Keratinocyte (primary cell): ENCODE measurements at regions not wholly inside any gene's neighbourhood (a gene's known extent, or its start where the extent isn't known, plus 50 kb on each side); places are given as distances from the start of the nearest gene placed in this dataset.
"Not testable (repeated sequence)": the region's sequence is repeated elsewhere in the genome, so short reads cannot be mapped to it uniquely, and the experiment has no call there.

Source experiments
- DNase-seq: peaks from one replicate; pipeline ENCODE4 v3.0.0-alpha.2; 2011; ENCODE audit warnings: low read depth, missing footprints, low spot score
- FAIRE-seq: peaks from 2 replicates; lab custom pipeline; 2011; peaks lifted over from hg19 to GRCh38; lab: Jason Lieb, UNC
- H2AFZ ChIP-seq: 2 replicates; pipeline ENCODE4 v1.6.0; 2012; ENCODE audit warnings: low read length, control low read depth, inconsistent platforms; ENCODE audit not compliant: control insufficient read depth
- H3K27ac ChIP-seq: 2 replicates; pipeline ENCODE4 v1.5.1; 2011; ENCODE audit warnings: low read length; ENCODE audit not compliant: control insufficient read depth, insufficient read depth
- H3K27me3 ChIP-seq: 3 replicates; pipeline ENCODE4 v1.6.0; 2011; ENCODE audit warnings: low read length; ENCODE audit not compliant: control insufficient read depth, insufficient read depth; ENCODE audit errors: extremely low read depth
- H3K36me3 ChIP-seq, 2 experiments: 2 replicates in 1 of 2; 3 replicates in 1 of 2; pipeline ENCODE4 v1.5.1; 2011; ENCODE audit warnings: low read length in 2 of 2, mild to moderate bottlenecking in 1 of 2; ENCODE audit not compliant: control insufficient read depth in 2 of 2, insufficient read depth in 2 of 2; ENCODE audit errors: extremely low read depth in 1 of 2
- H3K4me1 ChIP-seq: 3 replicates; pipeline ENCODE4 v1.5.1; 2011; ENCODE audit warnings: low read length; ENCODE audit not compliant: control insufficient read depth, insufficient read depth; ENCODE audit errors: extremely low read depth
- H3K4me2 ChIP-seq: 3 replicates; pipeline ENCODE4 v1.6.0; 2011; ENCODE audit warnings: low read depth, low read length; ENCODE audit not compliant: control insufficient read depth, insufficient read depth; ENCODE audit errors: extremely low read depth
- H3K4me3 ChIP-seq, 3 experiments: fragments of 200-600 bp in 1 of 3; sonication (generic) in 1 of 3; 2 replicates in 2 of 3; 3 replicates in 1 of 3; pipeline ENCODE4 v1.5.1; 2011 to 2016; ENCODE audit warnings: low read length in 3 of 3, mild to moderate bottlenecking in 3 of 3, control low read depth in 2 of 3, inconsistent platforms in 1 of 3, low read depth in 1 of 3, mixed read lengths in 1 of 3, mixed run types in 1 of 3, moderate library complexity in 1 of 3; ENCODE audit not compliant: control insufficient read depth in 2 of 3, insufficient read depth in 2 of 3; ENCODE audit errors: extremely low read depth in 1 of 3
- H3K79me2 ChIP-seq: 2 replicates; pipeline ENCODE4 v1.6.0; 2012; ENCODE audit warnings: low read length; ENCODE audit not compliant: control insufficient read depth, insufficient read depth
- H3K9ac ChIP-seq: 3 replicates; pipeline ENCODE4 v1.6.0; 2011; ENCODE audit warnings: low read length; ENCODE audit not compliant: control insufficient read depth, insufficient read depth; ENCODE audit errors: extremely low read depth
- H3K9me1 ChIP-seq: 3 replicates; pipeline ENCODE4 v1.6.0; 2011; ENCODE audit warnings: low read length; ENCODE audit not compliant: control insufficient read depth, insufficient read depth; ENCODE audit errors: extremely low read depth
- H3K9me3 ChIP-seq: 2 replicates; pipeline ENCODE4 v1.5.1; 2012; ENCODE audit warnings: low read depth, low read length; ENCODE audit not compliant: control insufficient read depth
- H4K20me1 ChIP-seq: 3 replicates; pipeline ENCODE4 v1.6.0; 2011; ENCODE audit warnings: low read length; ENCODE audit not compliant: control insufficient read depth, insufficient read depth; ENCODE audit errors: extremely low read depth
- EZH2 ChIP-seq: IDR thresholded peaks from one replicate; pipeline ENCODE4 v1.6.1; 2012; ENCODE audit warnings: inconsistent platforms, mild to moderate bottlenecking, low read length, moderate library complexity
- dilution Hi-C: fragments of 300-500 bp; cut with MboI; formaldehyde crosslinking; loops from one replicate; pipeline ENCODE4 v1.7.0; 2020; ENCODE audit warnings: low sequenced_read_pairs; ENCODE audit not compliant: extremely low pct_ligation_motif_present
- TF ChIP-seq, protein P1 (sequence below), 3 experiments: IDR thresholded peaks in 1 of 3; conservative IDR thresholded peaks in 1 of 3; optimal IDR thresholded peaks in 1 of 3; 2 replicates in 2 of 3; 3 replicates in 1 of 3; pipeline versions ENCODE3 to v1.5.1; 2011; ENCODE audit warnings: low read length in 3 of 3, mild to moderate bottlenecking in 3 of 3, moderate library complexity in 2 of 3, control low read depth in 1 of 3, inconsistent platforms in 1 of 3; ENCODE audit not compliant: insufficient read depth in 2 of 3; ENCODE audit errors: extremely low read depth in 1 of 3

DNA sequence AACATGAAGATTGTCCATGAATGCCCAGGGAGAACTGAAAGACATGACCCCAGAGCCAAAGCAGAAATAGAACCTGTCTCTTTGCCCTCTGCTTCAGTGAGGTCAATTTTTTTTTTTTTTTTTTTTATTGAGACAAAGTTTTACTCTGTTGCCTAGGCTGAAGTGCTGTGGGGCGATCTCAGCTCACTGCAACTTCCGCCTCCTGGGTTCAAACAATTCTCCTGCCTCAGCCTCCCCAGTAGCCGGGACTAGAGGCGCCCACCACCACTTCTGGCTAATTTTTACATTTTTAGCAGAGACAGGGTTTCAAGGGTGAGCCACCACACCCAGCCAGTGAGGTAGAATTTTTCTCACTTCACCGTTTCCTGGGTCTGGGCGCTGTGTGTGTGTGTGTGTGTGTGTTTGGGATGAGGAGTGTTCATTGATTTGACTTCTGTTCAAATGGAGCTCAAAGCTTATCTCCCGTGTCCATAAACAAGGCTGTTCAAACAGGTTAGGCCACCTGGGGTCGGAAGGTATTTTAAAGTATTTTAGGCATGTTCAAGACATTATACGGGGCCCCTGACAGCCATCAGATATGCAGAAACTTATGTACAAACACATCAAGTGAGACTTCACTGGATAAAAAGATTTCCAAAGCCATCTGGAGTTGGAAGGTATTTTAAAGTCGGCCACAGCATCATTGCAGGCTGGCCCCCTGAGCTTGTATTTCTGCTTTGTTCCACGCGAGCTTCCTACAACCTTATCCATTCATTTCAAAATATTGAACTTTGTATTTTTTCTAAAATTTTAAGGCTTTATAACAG is 93.8 kb downstream of the MAP3K8 start:
- Histone ChIP-seq H3K27me3 (no peaks in the 10 kb centered on the region), H3K4me3 (no peak overlapping the region), H4K20me1 (no peaks in the 10 kb centered on the region), H3K27ac (no peak overlapping the region), H3K36me3 (no peaks in the 10 kb centered on the region), H3K79me2 (no peaks in the 10 kb centered on the region), H3K9me3 (no peaks in the 10 kb centered on the region), H3K9me1 (no peaks in the 10 kb centered on the region), H3K9ac (no peak overlapping the region), H3K4me1 (no peaks in the 10 kb centered on the region), H3K4me2 (no peak overlapping the region), H2AFZ (no peak overlapping the region)
- FAIRE-seq (no peak), DNase-seq (no peak)
- TF ChIP-seq, protein P1, sequence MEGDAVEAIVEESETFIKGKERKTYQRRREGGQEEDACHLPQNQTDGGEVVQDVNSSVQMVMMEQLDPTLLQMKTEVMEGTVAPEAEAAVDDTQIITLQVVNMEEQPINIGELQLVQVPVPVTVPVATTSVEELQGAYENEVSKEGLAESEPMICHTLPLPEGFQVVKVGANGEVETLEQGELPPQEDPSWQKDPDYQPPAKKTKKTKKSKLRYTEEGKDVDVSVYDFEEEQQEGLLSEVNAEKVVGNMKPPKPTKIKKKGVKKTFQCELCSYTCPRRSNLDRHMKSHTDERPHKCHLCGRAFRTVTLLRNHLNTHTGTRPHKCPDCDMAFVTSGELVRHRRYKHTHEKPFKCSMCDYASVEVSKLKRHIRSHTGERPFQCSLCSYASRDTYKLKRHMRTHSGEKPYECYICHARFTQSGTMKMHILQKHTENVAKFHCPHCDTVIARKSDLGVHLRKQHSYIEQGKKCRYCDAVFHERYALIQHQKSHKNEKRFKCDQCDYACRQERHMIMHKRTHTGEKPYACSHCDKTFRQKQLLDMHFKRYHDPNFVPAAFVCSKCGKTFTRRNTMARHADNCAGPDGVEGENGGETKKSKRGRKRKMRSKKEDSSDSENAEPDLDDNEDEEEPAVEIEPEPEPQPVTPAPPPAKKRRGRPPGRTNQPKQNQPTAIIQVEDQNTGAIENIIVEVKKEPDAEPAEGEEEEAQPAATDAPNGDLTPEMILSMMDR (optimal IDR thresholded peaks at IDR 0.05 in 1 of 3, IDR thresholded peaks at IDR 0.05 in 1 of 3, conservative IDR thresholded peaks at IDR 0.05 in 1 of 3; ENCODE audit: extremely low read depth in 1 of 3, insufficient read depth in 2 of 3, low read length in 3 of 3): no peak
- TF ChIP-seq EZH2: no peak
- dilution Hi-C loops: no loop called here

DNA sequence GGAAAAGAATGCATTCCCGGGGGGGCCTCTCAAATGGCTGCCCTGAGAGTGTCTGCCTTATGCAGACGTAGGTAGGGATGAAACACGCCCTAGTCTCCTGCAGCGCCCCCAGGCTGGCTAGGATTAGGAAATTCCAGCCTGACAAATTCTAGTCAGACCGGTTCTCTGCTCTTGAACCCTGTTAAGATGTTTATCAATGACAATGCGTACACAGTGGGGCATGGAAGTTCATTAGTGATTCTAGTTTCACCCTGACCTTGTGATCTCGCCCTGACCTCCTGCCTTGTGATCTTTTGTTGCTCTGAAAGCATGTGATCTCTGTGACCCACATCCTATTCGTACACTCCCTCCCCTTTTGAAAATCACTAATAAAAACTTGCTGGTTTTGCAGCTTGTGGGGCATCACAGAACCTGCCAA is 88.7 kb downstream of the MAP3K8 start:
- H3K27ac ChIP-seq, H3K27me3 ChIP-seq, H3K4me2 ChIP-seq, FAIRE-seq, H3K36me3 ChIP-seq, H3K9ac ChIP-seq, H3K9me1 ChIP-seq, DNase-seq, H4K20me1 ChIP-seq, H3K4me3 ChIP-seq, H3K79me2 ChIP-seq, H3K4me1 ChIP-seq, dilution Hi-C loops, H3K9me3 ChIP-seq, H2AFZ ChIP-seq: not testable (repeated sequence)

DNA sequence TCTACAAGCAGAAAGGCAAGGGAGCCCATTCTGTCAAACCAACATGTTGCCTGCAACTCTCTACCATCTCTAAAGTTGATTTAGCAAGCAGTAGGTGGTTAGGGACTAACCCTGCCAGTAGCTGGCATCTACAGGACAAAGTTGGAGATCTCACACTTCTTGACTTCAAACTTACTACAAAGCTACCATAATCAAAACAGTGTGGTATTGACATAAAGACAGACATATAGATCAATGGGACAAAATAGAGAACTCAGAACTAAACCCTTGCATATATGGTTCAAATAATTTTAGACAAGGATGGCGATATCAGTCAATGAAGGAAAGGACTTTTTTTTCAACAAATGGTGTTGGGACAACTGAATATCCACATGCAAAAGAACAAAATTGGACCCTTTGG is 84.9 kb downstream of the MAP3K8 start:
- Histone ChIP-seq H3K9me1 (no peaks in the 10 kb centered on the region), H4K20me1 (no peaks in the 10 kb centered on the region), H3K36me3 (no peaks in the 10 kb centered on the region), H3K27ac (no peak overlapping the region), H2AFZ (no peak overlapping the region), H3K27me3 (no peaks in the 10 kb centered on the region), H3K4me1 (no peaks in the 10 kb centered on the region), H3K9ac (no peak overlapping the region), H3K9me3 (no peaks in the 10 kb centered on the region), H3K79me2 (no peaks in the 10 kb centered on the region), H3K4me2 (no peak overlapping the region), H3K4me3 (no peak overlapping the region)
- dilution Hi-C loops: no loop called here
- no peak for DNase-seq
- TF ChIP-seq, protein P1 (optimal IDR thresholded peaks at IDR 0.05 in 1 of 3, IDR thresholded peaks at IDR 0.05 in 1 of 3, conservative IDR thresholded peaks at IDR 0.05 in 1 of 3; ENCODE audit: extremely low read depth in 1 of 3, insufficient read depth in 2 of 3, low read length in 3 of 3): no peak
- TF ChIP-seq EZH2: no peak
- FAIRE-seq: no peak
